Left lung (tissue), 4 donors: ENCODE measurements at regions not wholly inside any gene's neighbourhood (a gene's known extent, or its start where the extent isn't known, plus 50 kb on each side); places are given as distances from the start of the nearest gene placed in this dataset.
"Not testable (repeated sequence)": the region's sequence is repeated elsewhere in the genome, so short reads cannot be mapped to it uniquely, and the experiment has no call there.

ENCODE experiments used
- ATAC-seq: fragments of 200-7000 bp; cut with Tn5 transposase; one replicate; pipeline ENCODE4 v1.9.1; 2020; ENCODE audit warnings: moderate library complexity
- DNase-seq, 4 donors: peaks; one replicate each; pipeline ENCODE4 v3.0.0-alpha.2; 2013 to 2020
- H3K27ac ChIP-seq, 2 donors: fragments of 200-600 bp; sonication (generic) in 1 of 2; one replicate each; pipeline versions ENCODE4 v1.5.0 to v1.8.0; 2020 to 2021
- H3K27me3 ChIP-seq, 2 donors: fragments of 200-600 bp; sonication (generic) in 1 of 2; one replicate each; pipeline versions ENCODE4 v1.5.0 to v1.8.0; 2020 to 2021
- H3K36me3 ChIP-seq, 2 donors: fragments of 200-600 bp; sonication (generic) in 1 of 2; one replicate each; pipeline versions ENCODE4 v1.5.0 to v1.8.0; 2020 to 2021
- H3K4me1 ChIP-seq, 2 donors: fragments of 200-600 bp; one replicate each; pipeline ENCODE4 v1.8.0; 2021
- H3K4me3 ChIP-seq, 2 donors: fragments of 200-600 bp; sonication (generic) in 1 of 2; one replicate each; pipeline versions ENCODE4 v1.5.0 to v1.8.0; 2020 to 2021; ENCODE audit warnings: mild to moderate bottlenecking in 1 of 2
- H3K9me3 ChIP-seq, 2 donors: fragments of 200-600 bp; sonication (generic) in 1 of 2; one replicate each; pipeline versions ENCODE4 v1.5.0 to v1.8.0; 2020 to 2021
- CTCF ChIP-seq, 2 donors: fragments of 200-600 bp; sonication (generic) in 1 of 2; IDR thresholded peaks; one replicate each; pipeline versions ENCODE4 v1.5.0 to v1.8.0; 2021; ENCODE audit warnings: antibody characterized with exemption in 2 of 2
- intact Hi-C, 2 donors: fragments of 100-400 bp; cut with DNase I; formaldehyde crosslinking; loops; one replicate each; pipeline versions ENCODE4 v1.11.2 to v1.14.2; 2022
- donor health status: DM: no; HTN: yes; CAD: no.
- donor health status: DM: no; HTN: no; CAD: no.

DNA sequence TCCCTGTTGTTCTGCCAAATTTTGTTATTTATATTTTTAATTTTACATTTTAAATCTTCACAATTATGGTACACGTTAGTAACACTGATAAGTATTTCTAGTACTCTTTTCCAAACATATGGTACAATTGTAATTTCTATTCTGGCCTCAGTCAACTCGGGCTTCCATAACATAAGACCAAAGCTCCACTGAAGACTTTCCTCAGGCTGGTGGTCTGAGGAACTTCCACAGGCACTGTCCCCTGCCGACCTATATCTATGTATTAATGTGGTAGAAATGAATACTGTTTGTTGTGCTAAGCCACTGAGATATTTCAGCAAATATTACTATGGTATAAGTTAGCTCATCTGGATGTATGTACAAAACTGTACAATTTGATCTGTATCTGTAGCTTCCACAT is 407.6 kb upstream of the ZNF804A start:
- Histone ChIP-seq H3K4me3 (no peak overlapping the region), H3K27me3 (no peaks in the 10 kb centered on the region), H3K9me3 (peaks cover 0 to 6% of the 10 kb centered on the region in 2 donors), H3K4me1 (no peaks in the 10 kb centered on the region), H3K27ac (no peak overlapping the region), H3K36me3 (no peaks in the 10 kb centered on the region)
- DNase-seq (no peak), ATAC-seq (no peak)
- intact Hi-C loops: no loop called here
- TF ChIP-seq CTCF (IDR thresholded peaks at IDR 0.05): no peak

GRCh38 chr2:184192649-184193048 is 405.7 kb upstream of the ZNF804A start:
- intact Hi-C loops: no loop called here

GRCh38 chr2:184197413-184197812 is 400.9 kb upstream of the ZNF804A start:
- H3K27ac ChIP-seq: no peak overlapping the region
- TF ChIP-seq CTCF (IDR thresholded peaks at IDR 0.05): no peak
- no peak overlapping the region for H3K4me3 ChIP-seq
- H3K4me1 ChIP-seq: no peaks in the 10 kb centered on the region
- no peaks in the 10 kb centered on the region for H3K36me3 ChIP-seq
- ATAC-seq (no peak), DNase-seq (no peak)
- intact Hi-C loops: no loop called here
- H3K9me3 ChIP-seq: no peaks in the 10 kb centered on the region
- H3K27me3 ChIP-seq: no peaks in the 10 kb centered on the region

More at GRCh38 chr2:184192649-184193048, 405.7 kb upstream of the ZNF804A start:
- no peak for DNase-seq
- no peak for ATAC-seq
- no peak overlapping the region for H3K4me3 ChIP-seq
- no peaks in the 10 kb centered on the region for H3K27me3 ChIP-seq
- H3K9me3 ChIP-seq: no peaks in the 10 kb centered on the region
- H3K36me3 ChIP-seq: no peaks in the 10 kb centered on the region
- no peaks in the 10 kb centered on the region for H3K4me1 ChIP-seq
- TF ChIP-seq CTCF (IDR thresholded peaks at IDR 0.05): no peak
- no peak overlapping the region for H3K27ac ChIP-seq

DNA sequence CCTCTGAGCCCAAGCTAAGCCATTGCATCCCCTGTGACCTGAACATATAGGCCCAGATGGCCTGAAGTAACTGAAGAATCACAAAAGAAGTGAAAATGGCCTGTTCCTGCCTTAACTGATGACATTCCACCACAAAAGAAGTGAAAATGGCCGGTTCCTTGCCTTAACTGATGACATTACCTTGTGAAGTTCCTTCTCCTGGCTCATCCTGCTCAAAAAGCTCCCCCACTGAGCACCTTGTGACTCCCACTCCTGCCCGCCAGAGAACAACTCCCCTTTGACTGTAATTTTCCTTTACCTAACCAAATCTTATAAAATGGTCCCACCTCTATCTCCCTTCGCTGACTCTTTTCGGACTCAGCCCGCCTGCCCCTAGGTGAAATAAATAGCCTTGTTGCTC is 399.5 kb upstream of the ZNF804A start:
- H3K4me3 ChIP-seq, H3K27me3 ChIP-seq, H3K27ac ChIP-seq, H3K4me1 ChIP-seq, DNase-seq, ATAC-seq, H3K9me3 ChIP-seq, intact Hi-C loops, H3K36me3 ChIP-seq: not testable (repeated sequence)

- Histone ChIP-seq H3K27ac (no peak overlapping the region), H3K36me3 (no peaks in the 10 kb centered on the region), H3K27me3 (no peaks in the 10 kb centered on the region), H3K9me3 (no peaks in the 10 kb centered on the region), H3K4me1 (no peaks in the 10 kb centered on the region), H3K4me3 (no peak overlapping the region)
- ATAC-seq: no peak
- no peak for DNase-seq
- intact Hi-C loops: no loop called here
- TF ChIP-seq CTCF (IDR thresholded peaks at IDR 0.05): no peak
These were observed 399.1 kb upstream of the ZNF804A start for GRCh38 chr2:184199274-184199673.

- ATAC-seq (no peak), DNase-seq (no peak)
- Histone ChIP-seq H3K27me3 (no peaks in the 10 kb centered on the region), H3K9me3 (no peaks in the 10 kb centered on the region), H3K36me3 (no peaks in the 10 kb centered on the region), H3K4me3 (no peak overlapping the region), H3K27ac (no peak overlapping the region), H3K4me1 (no peaks in the 10 kb centered on the region)
- TF ChIP-seq CTCF (IDR thresholded peaks at IDR 0.05): no peak
- intact Hi-C loops: no loop called here
These were observed 397.1 kb upstream of the ZNF804A start for GRCh38 chr2:184201246-184201645.
